Ovary (tissue), 7 donors: ENCODE measurements at regions not wholly inside any gene's neighbourhood (a gene's known extent, or its start where the extent isn't known, plus 50 kb on each side); places are given as distances from the start of the nearest gene placed in this dataset.

Experiments
- DNase-seq, 5 donors: peaks; one replicate each; pipeline ENCODE4 v3.0.0-alpha.2; 2019 to 2020
- H3K27ac ChIP-seq, 2 donors: fragments of 200-600 bp; one replicate each; pipeline versions ENCODE4 v1.5.1 to v1.8.0; 2019 to 2022
- H3K27me3 ChIP-seq: fragments of 200-600 bp; one replicate; pipeline ENCODE4 v1.8.0; 2022
- H3K36me3 ChIP-seq: fragments of 200-600 bp; sonication (generic); one replicate; pipeline ENCODE4 v1.5.1; 2019
- H3K4me1 ChIP-seq: one replicate; pipeline ENCODE4 v1.8.1; 2013; ENCODE audit warnings: mild to moderate bottlenecking, moderate library complexity; ENCODE audit not compliant: insufficient read depth
- H3K4me3 ChIP-seq: fragments of 200-600 bp; sonication (generic); one replicate; pipeline ENCODE4 v1.5.1; 2017
- H3K9me3 ChIP-seq, 2 donors: fragments of 200-600 bp in 1 of 2; sonication (generic) in 1 of 2; one replicate each; pipeline versions ENCODE4 v1.5.1 to v1.8.1; 2013 to 2019; ENCODE audit warnings: mild to moderate bottlenecking in 1 of 2, moderate library complexity in 1 of 2
- CTCF ChIP-seq, 3 donors: fragments of 450-650 bp in 2 of 3; fragments of 200-600 bp in 1 of 3; IDR thresholded peaks; one replicate each; pipeline versions ENCODE4 v1.5.1 to v1.8.0; 2016 to 2022; ENCODE audit warnings: antibody characterized with exemption in 3 of 3, mild to moderate bottlenecking in 1 of 3
- EP300 ChIP-seq: sonication (generic); formaldehyde crosslinking; IDR thresholded peaks from one replicate; pipeline ENCODE4 v1.6.1; 2017; ENCODE audit warnings: antibody characterized with exemption
- POLR2A ChIP-seq: fragments of 450-650 bp; IDR thresholded peaks from one replicate; pipeline ENCODE4 v1.6.1; 2017; ENCODE audit warnings: antibody characterized with exemption, mild to moderate bottlenecking, moderate library complexity
- whole genome bisulfite sequencing, 3 donors: extraction: QIAGEN DNeasy Blood & Tissue Kit in 1 of 3; methylation state at CpG; one replicate each; pipeline versions ENCODE4 v1.1.5 to v1.1.7; 2013 to 2017; 5-methylcytosine and 5-hydroxymethylcytosine counted together
- intact Hi-C, 4 donors: fragments of 100-400 bp; cut with DNase I; formaldehyde crosslinking; loops; one replicate each; pipeline versions ENCODE4 v1.11.0 to v1.15.1; 2022 to 2023
- donor health status: DM: no; HTN: no; CAD: no; lungs with moderate emphysema.
- donor health status: DM: no; HTN: no; CAD: no.
- donor health status: Bipolar disorder and iron deficiency.
- donor health status: DM: no; HTN: no; CAD: no.
- donor health status: DM: yes; HTN: yes; CAD: no.

GRCh38 chr13:105285526-105285925 is 1249.9 kb downstream of the EFNB2 start:
- Histone ChIP-seq H3K36me3 (no peaks in the 10 kb centered on the region), H3K4me1 (no peaks in the 10 kb centered on the region), H3K27ac (no peak overlapping the region), H3K4me3 (no peak overlapping the region), H3K9me3 (no peaks in the 10 kb centered on the region), H3K27me3 (no peaks in the 10 kb centered on the region)
- WGBS, 3 donors: 87 to 90% (median 90%) methylated on average over 2 of the region's 2 CpGs
- no peak for DNase-seq
- TF ChIP-seq POLR2A (no peak), EP300 (no peak), CTCF (IDR thresholded peaks at IDR 0.05) (no peak)
- intact Hi-C loops: no loop called here

GRCh38 chr13:105282406-105283285 is 1252.8 kb downstream of the EFNB2 start:
- no peak overlapping the region for H3K27ac ChIP-seq
- DNase-seq: no peak
- no peaks in the 10 kb centered on the region for H3K27me3 ChIP-seq
- WGBS, 3 donors: 89 to 92% (median 90%) methylated on average over 14 of the region's 14 CpGs
- H3K36me3 ChIP-seq: no peaks in the 10 kb centered on the region
- TF ChIP-seq POLR2A (no peak), EP300 (no peak), CTCF (IDR thresholded peaks at IDR 0.05) (no peak)
- H3K9me3 ChIP-seq: no peaks in the 10 kb centered on the region
- no peak overlapping the region for H3K4me3 ChIP-seq
- intact Hi-C loops: no loop called here
- H3K4me1 ChIP-seq: no peaks in the 10 kb centered on the region

GRCh38 chr13:105278943-105279381 is 1256.5 kb downstream of the EFNB2 start:
- 70 to 75% (median 74%) methylated on average over 4 of the region's 4 CpGs for WGBS, 3 donors
- H3K27ac ChIP-seq: no peak overlapping the region
- H3K4me1 ChIP-seq: no peaks in the 10 kb centered on the region
- H3K4me3 ChIP-seq: no peak overlapping the region
- intact Hi-C loops: no loop called here
- H3K27me3 ChIP-seq: no peaks in the 10 kb centered on the region
- H3K9me3 ChIP-seq: no peaks in the 10 kb centered on the region
- TF ChIP-seq POLR2A (no peak), CTCF (IDR thresholded peaks at IDR 0.05) (no peak), EP300 (no peak)
- DNase-seq: no peak
- no peaks in the 10 kb centered on the region for H3K36me3 ChIP-seq

- intact Hi-C loops: no loop called here
- H3K36me3 ChIP-seq: no peaks in the 10 kb centered on the region
- TF ChIP-seq EP300: no peak
- TF ChIP-seq POLR2A: no peak
- TF ChIP-seq CTCF (IDR thresholded peaks at IDR 0.05): no peak
- no peaks in the 10 kb centered on the region for H3K27me3 ChIP-seq
- DNase-seq: no peak
- no peaks in the 10 kb centered on the region for H3K4me1 ChIP-seq
- no peak overlapping the region for H3K27ac ChIP-seq
- H3K9me3 ChIP-seq: no peaks in the 10 kb centered on the region
- no peak overlapping the region for H3K4me3 ChIP-seq
- 89 to 92% (median 91%) methylated on average over 3 of the region's 3 CpGs for WGBS, 3 donors
Observed at GRCh38 chr13:105276571-105276970, 1258.9 kb downstream of the EFNB2 start.
